Activated T-helper 1 cell treated with anti-CD3 and anti-CD28 coated beads, Interleukin-2, amount 50 U/mL, for 16 hours (primary cell): ENCODE measurements at regions not wholly inside any gene's neighbourhood (a gene's known extent, or its start where the extent isn't known, plus 50 kb on each side); places are given as distances from the start of the nearest gene placed in this dataset.

Experiments
- DNase-seq, 2 donors: peaks; one replicate each; pipeline ENCODE4 v3.0.0-alpha.2; 2020; ENCODE audit warnings: low read depth in 1 of 2, low spot score in 1 of 2

GRCh38 chr18:78136986-78137385, 842.6 kb upstream of the SALL3 start:
- no peak for DNase-seq

- no peak for DNase-seq
These were observed 840.6 kb upstream of the SALL3 start for GRCh38 chr18:78138983-78139496.

GRCh38 chr18:78140294-78140693, 839.3 kb upstream of the SALL3 start:
- DNase-seq = no peak

- no peak for DNase-seq
These were observed 834.9 kb upstream of the SALL3 start for GRCh38 chr18:78144669-78145068.

- DNase-seq = no peak
These were observed 834.5 kb upstream of the SALL3 start for GRCh38 chr18:78145096-78145495.

GRCh38 chr18:78146136-78147085, 833.2 kb upstream of the SALL3 start:
- no peak for DNase-seq

- no peak for DNase-seq
These were observed 829.0 kb upstream of the SALL3 start for GRCh38 chr18:78150590-78150989.

- no peak for DNase-seq
These were observed 828.4 kb upstream of the SALL3 start for GRCh38 chr18:78151234-78151633.

- DNase-seq = no peak
These were observed 827.5 kb upstream of the SALL3 start for GRCh38 chr18:78151948-78152725.

GRCh38 chr18:78153362-78153761, 826.3 kb upstream of the SALL3 start:
- DNase-seq = no peak

GRCh38 chr18:78154444-78154843, 825.2 kb upstream of the SALL3 start:
- no peak for DNase-seq

- no peak for DNase-seq
These were observed 824.8 kb upstream of the SALL3 start for GRCh38 chr18:78154853-78155252.

- DNase-seq = no peak
These were observed 823.2 kb upstream of the SALL3 start for GRCh38 chr18:78156466-78156865.

GRCh38 chr18:78158943-78159342, 820.7 kb upstream of the SALL3 start:
- no peak for DNase-seq

GRCh38 chr18:78159397-78159796, 820.2 kb upstream of the SALL3 start:
- DNase-seq = no peak

- DNase-seq = no peak
These were observed 818.5 kb upstream of the SALL3 start for GRCh38 chr18:78160961-78161656.

- no peak for DNase-seq
These were observed 814.1 kb upstream of the SALL3 start for GRCh38 chr18:78165525-78165924.

- no peak for DNase-seq
These were observed 811.1 kb upstream of the SALL3 start for GRCh38 chr18:78168526-78168925.

GRCh38 chr18:78169174-78169864, 810.3 kb upstream of the SALL3 start:
- no peak for DNase-seq

GRCh38 chr18:78171954-78172353, 807.7 kb upstream of the SALL3 start:
- DNase-seq = no peak

GRCh38 chr18:78174737-78175136, 804.9 kb upstream of the SALL3 start:
- DNase-seq = no peak
